ENCODE measurements at regions not wholly inside any gene's neighbourhood (a gene's known extent, or its start where the extent isn't known, plus 50 kb on each side); places are given as distances from the start of the nearest gene placed in this dataset.

- Mint-ChIP-seq H3K36me3 (no peaks in the 10 kb centered on the region), H3K4me1 (no peaks in the 10 kb centered on the region), H3K27me3 (ENCODE audit: insufficient read depth, low read depth) (peaks cover 2% of the 10 kb centered on the region), H3K27ac (no peak overlapping the region), H3K4me3 (no peak overlapping the region), H3K9me3 (no peaks in the 10 kb centered on the region)
- Histone ChIP-seq H3K4me3 (no peak overlapping the region), H3K4me2 (no peak overlapping the region), H4K20me1 (ENCODE audit: low read depth) (no peaks in the 10 kb centered on the region), H3K36me3 (no peaks in the 10 kb centered on the region), H3K27me3 (no peaks in the 10 kb centered on the region), H3K79me2 (ENCODE audit: low read depth) (no peaks in the 10 kb centered on the region), H3K9me3 (ENCODE audit: low read depth) (no peaks in the 10 kb centered on the region), H3K27ac (no peak overlapping the region), H3K9ac (no peak overlapping the region), H3F3A (ENCODE audit: low read depth) (no peaks in the 10 kb centered on the region), H3K4me1 (no peaks in the 10 kb centered on the region), H2AFZ (replicated peaks) (no peak overlapping the region)
- DNase-seq (ENCODE audit: low spot score), result no peak
- TF ChIP-seq EZH2phosphoT487 (IDR thresholded peaks at IDR 0.05) (no peak), EZH2 (IDR thresholded peaks at IDR 0.05) (no peak)
- TF ChIP-seq, protein P1, sequence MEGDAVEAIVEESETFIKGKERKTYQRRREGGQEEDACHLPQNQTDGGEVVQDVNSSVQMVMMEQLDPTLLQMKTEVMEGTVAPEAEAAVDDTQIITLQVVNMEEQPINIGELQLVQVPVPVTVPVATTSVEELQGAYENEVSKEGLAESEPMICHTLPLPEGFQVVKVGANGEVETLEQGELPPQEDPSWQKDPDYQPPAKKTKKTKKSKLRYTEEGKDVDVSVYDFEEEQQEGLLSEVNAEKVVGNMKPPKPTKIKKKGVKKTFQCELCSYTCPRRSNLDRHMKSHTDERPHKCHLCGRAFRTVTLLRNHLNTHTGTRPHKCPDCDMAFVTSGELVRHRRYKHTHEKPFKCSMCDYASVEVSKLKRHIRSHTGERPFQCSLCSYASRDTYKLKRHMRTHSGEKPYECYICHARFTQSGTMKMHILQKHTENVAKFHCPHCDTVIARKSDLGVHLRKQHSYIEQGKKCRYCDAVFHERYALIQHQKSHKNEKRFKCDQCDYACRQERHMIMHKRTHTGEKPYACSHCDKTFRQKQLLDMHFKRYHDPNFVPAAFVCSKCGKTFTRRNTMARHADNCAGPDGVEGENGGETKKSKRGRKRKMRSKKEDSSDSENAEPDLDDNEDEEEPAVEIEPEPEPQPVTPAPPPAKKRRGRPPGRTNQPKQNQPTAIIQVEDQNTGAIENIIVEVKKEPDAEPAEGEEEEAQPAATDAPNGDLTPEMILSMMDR (IDR thresholded peaks at IDR 0.05), result no peak
Measured at GRCh38 chr1:57934745-57935144, 510.9 kb upstream of the DAB1 start.

- Mint-ChIP-seq H3K27me3 (ENCODE audit: insufficient read depth, low read depth) (no peaks in the 10 kb centered on the region), H3K27ac (no peak overlapping the region), H3K36me3 (no peaks in the 10 kb centered on the region), H3K9me3 (no peaks in the 10 kb centered on the region), H3K4me1 (no peaks in the 10 kb centered on the region), H3K4me3 (no peak overlapping the region)
- Histone ChIP-seq H3K79me2 (ENCODE audit: low read depth) (no peaks in the 10 kb centered on the region), H3K36me3 (no peaks in the 10 kb centered on the region), H3F3A (ENCODE audit: low read depth) (no peaks in the 10 kb centered on the region), H3K4me2 (no peak overlapping the region), H2AFZ (replicated peaks) (no peak overlapping the region), H3K4me1 (no peaks in the 10 kb centered on the region), H4K20me1 (ENCODE audit: low read depth) (no peaks in the 10 kb centered on the region), H3K4me3 (no peak overlapping the region), H3K9me3 (ENCODE audit: low read depth) (no peaks in the 10 kb centered on the region), H3K27me3 (no peaks in the 10 kb centered on the region), H3K9ac (no peak overlapping the region), H3K27ac (no peak overlapping the region)
- TF ChIP-seq, protein P1 (IDR thresholded peaks at IDR 0.05), result no peak
- TF ChIP-seq EZH2phosphoT487 (IDR thresholded peaks at IDR 0.05) (no peak), EZH2 (IDR thresholded peaks at IDR 0.05) (no peak)
- DNase-seq (ENCODE audit: low spot score), result no peak
Measured at GRCh38 chr1:57927003-57927402, 503.1 kb upstream of the DAB1 start.

DNA sequence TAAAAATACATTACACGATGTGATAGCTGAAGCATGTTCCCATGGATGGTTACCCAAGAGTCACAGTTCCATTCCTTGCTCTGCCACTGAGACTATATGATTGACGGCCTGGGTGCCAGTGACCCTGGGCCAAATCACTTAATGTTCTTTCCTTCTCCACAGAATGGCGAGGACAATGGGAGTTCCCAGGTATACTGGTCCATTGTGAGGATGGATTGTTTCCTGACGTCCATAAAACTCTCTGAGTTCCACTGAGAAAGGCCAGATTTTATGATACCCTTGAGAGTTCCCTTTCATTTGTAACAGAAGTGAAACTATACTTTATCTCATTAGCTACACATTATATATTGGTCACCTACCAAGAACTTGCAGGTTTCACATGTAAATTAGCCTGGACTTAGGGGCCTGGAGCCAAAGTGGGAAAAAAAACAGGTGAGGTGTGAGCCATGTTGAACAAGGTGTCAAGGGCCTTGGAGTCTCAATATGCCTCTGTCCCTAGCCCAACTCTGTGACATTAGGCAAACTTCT, 502.2 kb upstream of the DAB1 start:
- TF ChIP-seq EZH2phosphoT487 (IDR thresholded peaks at IDR 0.05) (no peak), EZH2 (IDR thresholded peaks at IDR 0.05) (no peak)
- TF ChIP-seq, protein P1 (IDR thresholded peaks at IDR 0.05), result no peak
- H3K9me3 Mint-ChIP-seq, result no peaks in the 10 kb centered on the region
- no peaks in the 10 kb centered on the region for H4K20me1 ChIP-seq (ENCODE audit: low read depth)

More for the DNA sequence above, 502.2 kb upstream of the DAB1 start:
- Histone ChIP-seq H3K9ac (no peak overlapping the region), H3K4me1 (no peaks in the 10 kb centered on the region), H2AFZ (replicated peaks) (no peak overlapping the region), H3K27ac (no peak overlapping the region), H3K27me3 (no peaks in the 10 kb centered on the region), H3K4me2 (no peak overlapping the region), H3K4me3 (no peak overlapping the region), H3K9me3 (ENCODE audit: low read depth) (no peaks in the 10 kb centered on the region), H3F3A (ENCODE audit: low read depth) (no peaks in the 10 kb centered on the region), H3K79me2 (ENCODE audit: low read depth) (no peaks in the 10 kb centered on the region), H3K36me3 (no peaks in the 10 kb centered on the region)
- H3K27me3 Mint-ChIP-seq (ENCODE audit: insufficient read depth, low read depth), result no peaks in the 10 kb centered on the region
- no peaks in the 10 kb centered on the region for H3K36me3 Mint-ChIP-seq
- no peak for DNase-seq (ENCODE audit: low spot score)
- no peak overlapping the region for H3K27ac Mint-ChIP-seq
- H3K4me1 Mint-ChIP-seq, result no peaks in the 10 kb centered on the region
- H3K4me3 Mint-ChIP-seq, result no peak overlapping the region

Data from neural progenitor cell (in vitro differentiated cells).